HG02840 (cell line): ENCODE measurements at regions not wholly inside any gene's neighbourhood (a gene's known extent, or its start where the extent isn't known, plus 50 kb on each side); places are given as distances from the start of the nearest gene placed in this dataset.
"Not testable (repeated sequence)": the region's sequence is repeated elsewhere in the genome, so short reads cannot be mapped to it uniquely, and the experiment has no call there.

ENCODE experiments used
- ATAC-seq: cut with Tn5 transposase; IDR thresholded peaks from one replicate; pipeline ENCODE4 v1.9.1; 2021; ENCODE audit warnings: mild to moderate bottlenecking, moderate library complexity, moderate number of reproducible peaks; ENCODE audit not compliant: unreplicated experiment, low FRiP score

GRCh38 chr6:11388983-11389944 lies 148.3 kb upstream of the TMEM170B start:
- no peak for ATAC-seq

GRCh38 chr6:11387707-11388430 lies 149.7 kb upstream of the TMEM170B start:
- no peak for ATAC-seq

- no peak for ATAC-seq
Measured at GRCh38 chr6:11386726-11387125, 150.8 kb upstream of the TMEM170B start.

GRCh38 chr6:11386323-11386722 lies 151.2 kb upstream of the TMEM170B start:
- ATAC-seq = peak; percentile 51

GRCh38 chr6:11384531-11385309 lies 152.3 kb upstream of the NEDD9 start:
- ATAC-seq = no peak

- ATAC-seq = peak; percentile 68
Measured at GRCh38 chr6:11381801-11382513, 149.5 kb upstream of the NEDD9 start.

- no peak for ATAC-seq
Measured at GRCh38 chr6:11380969-11381744, 148.7 kb upstream of the NEDD9 start.

GRCh38 chr6:11380549-11380948 lies 148.1 kb upstream of the NEDD9 start:
- ATAC-seq = no peak

GRCh38 chr6:11379805-11380204 lies 147.3 kb upstream of the NEDD9 start:
- ATAC-seq = no peak

- ATAC-seq = no peak
Measured at GRCh38 chr6:11378639-11379038, 146.2 kb upstream of the NEDD9 start.

GRCh38 chr6:11374036-11375010 lies 141.9 kb upstream of the NEDD9 start:
- ATAC-seq = peak; percentile 91

GRCh38 chr6:11373208-11373607 lies 140.7 kb upstream of the NEDD9 start:
- no peak for ATAC-seq

GRCh38 chr6:11372186-11372790 lies 139.8 kb upstream of the NEDD9 start:
- ATAC-seq = not testable (repeated sequence)

GRCh38 chr6:11370191-11371018 lies 137.9 kb upstream of the NEDD9 start:
- no peak for ATAC-seq

- no peak for ATAC-seq
Measured at GRCh38 chr6:11368760-11369159, 136.3 kb upstream of the NEDD9 start.

- ATAC-seq = no peak
Measured at GRCh38 chr6:11368264-11368663, 135.8 kb upstream of the NEDD9 start.

- ATAC-seq = no peak
Measured at GRCh38 chr6:11367638-11368199, 135.3 kb upstream of the NEDD9 start.
